Loucy (cell line): ENCODE measurements at regions not wholly inside any gene's neighbourhood (a gene's known extent, or its start where the extent isn't known, plus 50 kb on each side); places are given as distances from the start of the nearest gene placed in this dataset.

Source experiments
- H2AFZ ChIP-seq: fragments of 200-600 bp; sonication (generic); 2 replicates; pipeline ENCODE4 v1.6.0; 2016; ENCODE audit warnings: antibody characterized with exemption, mild to moderate bottlenecking, low read length, moderate library complexity
- H3F3A ChIP-seq: fragments of 200-600 bp; 2 replicates; pipeline ENCODE4 v1.6.0; 2016; ENCODE audit warnings: antibody characterized with exemption, low read depth, mild to moderate bottlenecking
- H3K27me3 ChIP-seq: fragments of 200-600 bp; sonication (generic); 2 replicates; pipeline ENCODE4 v1.6.1; 2014; ENCODE audit warnings: low read length, mild to moderate bottlenecking; ENCODE audit not compliant: insufficient read depth, poor library complexity, severe bottlenecking
- H3K36me3 ChIP-seq: fragments of 200-600 bp; sonication (generic); 2 replicates; pipeline ENCODE4 v1.6.1; 2016; ENCODE audit warnings: low read length; ENCODE audit not compliant: insufficient read depth
- H3K4me1 ChIP-seq: fragments of 200-600 bp; sonication (generic); 2 replicates; pipeline ENCODE4 v1.5.1; 2014; ENCODE audit warnings: low read length, mild to moderate bottlenecking; ENCODE audit not compliant: insufficient read depth, poor library complexity, severe bottlenecking
- H3K4me2 ChIP-seq: fragments of 200-600 bp; sonication (generic); 2 replicates; pipeline ENCODE4 v1.6.0; 2014; ENCODE audit warnings: antibody characterized with exemption, low read length, low read depth, mild to moderate bottlenecking; ENCODE audit not compliant: poor library complexity, severe bottlenecking
- H3K4me3 ChIP-seq: fragments of 200-600 bp; sonication (generic); 2 replicates; pipeline ENCODE4 v1.5.1; 2014; ENCODE audit warnings: low read length, mild to moderate bottlenecking, mixed read lengths; ENCODE audit not compliant: poor library complexity, severe bottlenecking
- H3K79me2 ChIP-seq: fragments of 200-600 bp; sonication (generic); 2 replicates; pipeline ENCODE4 v1.6.1; 2014; ENCODE audit warnings: low read length; ENCODE audit not compliant: insufficient read depth
- H3K9ac ChIP-seq: fragments of 200-600 bp; sonication (generic); 2 replicates; pipeline ENCODE4 v1.6.0; 2014; ENCODE audit warnings: mild to moderate bottlenecking, low read depth, low read length, moderate library complexity; ENCODE audit not compliant: poor library complexity, severe bottlenecking
- H3K9me2 ChIP-seq: fragments of 200-600 bp; sonication (generic); replicated peaks from 2 replicates; pipeline ENCODE4 v1.6.1; 2016; ENCODE audit warnings: low read depth, low read length, mixed read lengths
- H3K9me3 ChIP-seq: fragments of 200-600 bp; sonication (generic); 2 replicates; pipeline ENCODE4 v1.6.1; 2014; ENCODE audit warnings: mild to moderate bottlenecking, antibody characterized with exemption, low read length, low read depth; ENCODE audit not compliant: insufficient read depth
- H4K20me1 ChIP-seq: fragments of 200-600 bp; sonication (generic); 2 replicates; pipeline ENCODE4 v1.6.0; 2014; ENCODE audit warnings: antibody characterized with exemption, low read length, mild to moderate bottlenecking; ENCODE audit not compliant: insufficient read depth, poor library complexity, severe bottlenecking
- EZH2phosphoT487 ChIP-seq: fragments of 200-600 bp; IDR thresholded peaks from 2 replicates; pipeline ENCODE4 v1.6.1; 2018; ENCODE audit warnings: antibody characterized with exemption, mild to moderate bottlenecking, moderate library complexity, borderline replicate concordance
- TF ChIP-seq, protein P1 (sequence below): fragments of 200-600 bp; sonication (generic); conservative IDR thresholded peaks from 2 replicates; pipeline ENCODE4 v1.5.1; 2014; ENCODE audit warnings: mild to moderate bottlenecking, antibody characterized with exemption, low read length

DNA sequence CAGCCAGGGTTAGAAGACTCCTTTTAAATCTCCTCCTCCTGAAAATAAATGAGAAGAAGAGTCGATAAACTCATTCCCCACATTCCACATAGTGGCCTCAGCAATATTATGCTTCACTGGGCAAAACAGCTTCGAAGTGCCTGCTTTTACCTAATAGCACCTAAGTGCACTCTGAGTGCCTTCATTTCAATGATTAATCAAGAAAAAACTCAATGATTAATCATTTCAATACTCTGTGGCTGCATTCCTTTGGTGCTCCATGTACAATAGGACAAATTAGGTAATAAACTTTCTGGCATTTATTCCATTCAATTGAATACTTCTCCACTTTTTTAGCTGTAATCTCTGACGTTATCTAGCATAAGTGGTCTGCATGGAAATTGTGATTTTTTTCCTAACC, 174.6 kb downstream of the CCDC71L start:
- no peak for TF ChIP-seq EZH2phosphoT487
- TF ChIP-seq, protein P1, sequence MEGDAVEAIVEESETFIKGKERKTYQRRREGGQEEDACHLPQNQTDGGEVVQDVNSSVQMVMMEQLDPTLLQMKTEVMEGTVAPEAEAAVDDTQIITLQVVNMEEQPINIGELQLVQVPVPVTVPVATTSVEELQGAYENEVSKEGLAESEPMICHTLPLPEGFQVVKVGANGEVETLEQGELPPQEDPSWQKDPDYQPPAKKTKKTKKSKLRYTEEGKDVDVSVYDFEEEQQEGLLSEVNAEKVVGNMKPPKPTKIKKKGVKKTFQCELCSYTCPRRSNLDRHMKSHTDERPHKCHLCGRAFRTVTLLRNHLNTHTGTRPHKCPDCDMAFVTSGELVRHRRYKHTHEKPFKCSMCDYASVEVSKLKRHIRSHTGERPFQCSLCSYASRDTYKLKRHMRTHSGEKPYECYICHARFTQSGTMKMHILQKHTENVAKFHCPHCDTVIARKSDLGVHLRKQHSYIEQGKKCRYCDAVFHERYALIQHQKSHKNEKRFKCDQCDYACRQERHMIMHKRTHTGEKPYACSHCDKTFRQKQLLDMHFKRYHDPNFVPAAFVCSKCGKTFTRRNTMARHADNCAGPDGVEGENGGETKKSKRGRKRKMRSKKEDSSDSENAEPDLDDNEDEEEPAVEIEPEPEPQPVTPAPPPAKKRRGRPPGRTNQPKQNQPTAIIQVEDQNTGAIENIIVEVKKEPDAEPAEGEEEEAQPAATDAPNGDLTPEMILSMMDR = no peak
- Histone ChIP-seq H3K4me3 (no peak overlapping the region), H3F3A (no peaks in the 10 kb centered on the region), H4K20me1 (no peaks in the 10 kb centered on the region), H3K9me2 (no peaks in the 10 kb centered on the region), H3K27me3 (no peaks in the 10 kb centered on the region), H3K9me3 (no peaks in the 10 kb centered on the region), H3K36me3 (no peaks in the 10 kb centered on the region), H3K4me1 (no peaks in the 10 kb centered on the region), H2AFZ (no peak overlapping the region), H3K4me2 (no peak overlapping the region), H3K9ac (no peak overlapping the region), H3K79me2 (no peaks in the 10 kb centered on the region)

GRCh38 chr7:106485919-106486318, 175.0 kb downstream of the CCDC71L start:
- Histone ChIP-seq H3F3A (no peaks in the 10 kb centered on the region), H3K9me3 (no peaks in the 10 kb centered on the region), H3K9me2 (no peaks in the 10 kb centered on the region), H2AFZ (no peak overlapping the region), H3K27me3 (no peaks in the 10 kb centered on the region), H3K4me3 (no peak overlapping the region), H3K4me2 (no peak overlapping the region), H3K9ac (no peak overlapping the region), H3K79me2 (no peaks in the 10 kb centered on the region), H4K20me1 (no peaks in the 10 kb centered on the region), H3K36me3 (no peaks in the 10 kb centered on the region), H3K4me1 (no peaks in the 10 kb centered on the region)
- TF ChIP-seq, protein P1 = no peak
- no peak for TF ChIP-seq EZH2phosphoT487

DNA sequence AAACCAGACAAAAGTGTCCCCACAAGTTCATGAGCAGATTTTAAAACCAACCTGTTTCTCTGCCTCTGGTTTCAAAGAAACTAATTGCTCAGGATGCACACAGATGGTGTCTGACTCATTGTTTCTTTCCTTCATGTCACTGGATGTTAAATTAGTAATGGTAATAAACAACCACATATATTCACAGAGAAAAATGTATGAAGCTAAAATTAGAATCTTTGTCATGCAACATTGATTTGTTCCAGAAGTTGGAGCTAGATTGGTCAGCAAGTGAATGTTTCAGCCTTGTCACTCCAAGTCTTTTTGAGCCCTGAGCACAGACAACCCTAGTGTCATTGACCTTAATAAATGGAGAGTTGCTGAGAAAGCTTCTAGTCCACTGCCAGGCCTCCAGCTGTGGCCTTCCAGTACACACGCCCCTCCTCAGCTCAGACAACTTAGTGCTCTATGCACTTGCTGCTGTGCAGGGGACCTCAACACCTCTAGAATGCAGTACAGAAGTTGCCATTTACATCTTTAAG, 175.9 kb downstream of the CCDC71L start:
- Histone ChIP-seq H3K27me3 (no peaks in the 10 kb centered on the region), H4K20me1 (no peaks in the 10 kb centered on the region), H2AFZ (no peak overlapping the region), H3F3A (no peaks in the 10 kb centered on the region), H3K9ac (no peak overlapping the region), H3K36me3 (no peaks in the 10 kb centered on the region), H3K4me1 (no peaks in the 10 kb centered on the region), H3K9me3 (no peaks in the 10 kb centered on the region), H3K4me2 (no peak overlapping the region), H3K4me3 (no peak overlapping the region), H3K79me2 (no peaks in the 10 kb centered on the region), H3K9me2 (no peaks in the 10 kb centered on the region)
- no peak for TF ChIP-seq EZH2phosphoT487

DNA sequence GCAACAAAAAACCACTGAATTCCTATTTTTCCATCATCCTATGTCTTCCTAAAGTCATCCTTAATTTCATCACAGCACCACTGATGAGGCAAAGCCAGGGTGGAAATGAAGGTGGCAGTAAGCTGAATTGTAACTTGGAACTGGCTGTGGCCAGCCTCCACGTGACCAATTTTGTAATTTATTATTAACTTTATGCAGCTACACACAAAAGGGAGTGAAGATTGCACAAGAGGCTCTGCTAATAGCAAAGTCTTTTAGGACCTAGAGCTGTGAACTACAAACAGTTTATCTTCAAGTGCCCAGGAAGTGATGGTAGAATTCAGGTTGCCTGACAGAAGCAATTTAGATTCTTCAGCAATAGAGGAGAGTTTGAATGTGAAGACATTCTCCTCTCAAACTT, 176.4 kb downstream of the CCDC71L start:
- Histone ChIP-seq H3K79me2 (no peaks in the 10 kb centered on the region), H3K4me1 (no peaks in the 10 kb centered on the region), H4K20me1 (no peaks in the 10 kb centered on the region), H3K9me3 (no peaks in the 10 kb centered on the region), H3K9me2 (no peaks in the 10 kb centered on the region), H3K4me2 (no peak overlapping the region), H3F3A (no peaks in the 10 kb centered on the region), H2AFZ (no peak overlapping the region), H3K27me3 (no peaks in the 10 kb centered on the region), H3K9ac (no peak overlapping the region), H3K36me3 (no peaks in the 10 kb centered on the region), H3K4me3 (no peak overlapping the region)
- TF ChIP-seq EZH2phosphoT487 = no peak
